CD4-positive, alpha-beta T cell treated with Interleukin-4 for 1 hour (primary cell): ENCODE measurements at regions not wholly inside any gene's neighbourhood (a gene's known extent, or its start where the extent isn't known, plus 50 kb on each side); places are given as distances from the start of the nearest gene placed in this dataset.
"Not testable (repeated sequence)": the region's sequence is repeated elsewhere in the genome, so short reads cannot be mapped to it uniquely, and the experiment has no call there.

ENCODE experiments used
- DNase-seq, 2 donors: peaks; one replicate each; pipeline ENCODE4 v3.0.0-alpha.2; 2020 to 2022

DNA sequence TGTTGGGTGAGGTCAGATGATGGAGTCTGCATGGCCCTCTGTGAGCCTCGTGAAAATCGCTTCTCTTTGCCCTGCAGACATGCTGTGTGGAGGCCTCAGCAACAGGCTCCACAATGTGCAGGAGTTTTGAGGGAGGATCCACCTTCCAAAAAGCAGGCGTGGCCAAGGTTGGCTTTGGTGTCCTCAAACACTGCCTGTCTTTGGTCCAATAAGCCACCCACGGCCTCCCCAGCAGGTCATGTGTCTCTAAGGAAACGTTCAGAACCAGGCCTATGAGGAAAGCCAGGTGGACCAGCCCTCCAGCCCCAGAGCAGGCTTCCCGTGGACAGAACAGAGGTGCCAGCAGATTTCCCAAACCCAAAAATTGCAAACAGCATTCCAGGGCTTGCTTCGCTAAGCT is 340.7 kb upstream of the IRX2 start:
- DNase-seq, result no peak

DNA sequence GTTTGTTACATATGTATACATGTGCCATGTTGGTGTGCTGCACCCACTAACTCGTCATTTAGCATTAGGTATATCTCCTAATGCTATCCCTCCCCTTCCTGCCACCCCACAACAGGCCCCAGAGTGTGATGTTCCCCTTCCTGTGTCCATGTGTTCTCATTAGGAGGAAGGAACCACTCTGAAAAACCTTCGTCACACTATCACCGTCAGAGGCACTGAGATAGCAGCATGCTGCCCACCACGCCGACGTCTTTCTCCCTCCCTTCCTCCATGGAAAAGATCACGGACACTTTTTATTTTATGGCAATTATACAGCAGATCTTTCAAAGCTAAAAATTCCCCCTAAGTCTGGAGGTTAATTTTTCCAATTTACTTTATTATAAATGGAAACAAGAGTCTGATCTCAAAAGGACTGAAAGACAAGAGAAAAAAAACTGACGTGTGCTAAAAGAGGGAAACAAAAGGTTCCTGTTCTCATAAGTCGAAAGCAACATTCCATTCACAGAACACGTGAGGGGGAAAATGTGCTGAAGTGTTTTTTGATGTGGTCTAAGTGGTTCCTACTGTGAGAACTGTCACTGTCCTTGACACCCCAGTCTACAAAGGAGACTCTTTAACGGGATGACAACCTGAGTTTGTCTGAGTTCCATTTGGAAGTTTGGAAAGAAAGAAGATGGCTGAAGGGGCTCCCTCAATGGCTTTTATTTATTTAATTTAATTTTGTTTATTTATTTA is 339.7 kb upstream of the IRX2 start:
- DNase-seq, result no peak

DNA sequence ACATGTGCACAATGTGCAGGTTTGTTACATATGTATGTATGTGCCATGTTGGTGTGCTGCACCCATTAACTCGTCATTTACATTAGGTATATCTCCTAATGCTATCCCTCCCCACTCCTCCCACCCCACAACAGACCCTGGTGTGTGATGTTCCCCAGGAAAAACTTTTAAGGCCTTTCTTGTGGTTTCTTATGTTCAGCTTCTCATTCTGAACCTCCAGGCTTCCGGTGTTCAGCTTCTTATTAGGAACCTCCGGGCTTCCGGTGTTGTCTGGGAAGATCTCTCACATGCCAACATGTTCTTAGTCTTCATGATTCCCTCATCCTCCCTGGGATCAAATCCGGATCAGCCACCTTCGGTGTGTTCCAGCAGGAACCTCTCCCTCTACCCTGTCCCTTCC is 338.8 kb upstream of the IRX2 start:
- DNase-seq, result not testable (repeated sequence)

DNA sequence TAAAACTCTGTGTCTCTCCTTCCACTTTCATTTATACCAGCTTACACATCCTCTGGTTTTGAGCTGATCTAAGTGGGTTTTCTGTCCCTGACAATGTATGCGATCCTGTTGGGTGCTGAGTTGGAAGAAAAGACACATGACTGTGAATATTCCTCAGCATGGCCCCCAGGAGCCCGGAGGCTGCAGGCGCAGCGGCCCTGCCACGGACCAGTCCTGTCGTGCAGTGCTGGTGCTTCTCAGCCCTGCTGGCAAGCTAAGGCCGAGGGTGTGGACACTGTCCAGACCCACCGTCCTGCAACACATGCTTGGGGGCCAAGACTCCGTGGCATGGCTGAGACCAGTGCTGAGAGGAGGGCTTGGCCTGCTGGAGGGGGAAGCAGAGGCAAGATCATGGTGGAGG is 328.9 kb upstream of the IRX2 start:
- no peak for DNase-seq

DNA sequence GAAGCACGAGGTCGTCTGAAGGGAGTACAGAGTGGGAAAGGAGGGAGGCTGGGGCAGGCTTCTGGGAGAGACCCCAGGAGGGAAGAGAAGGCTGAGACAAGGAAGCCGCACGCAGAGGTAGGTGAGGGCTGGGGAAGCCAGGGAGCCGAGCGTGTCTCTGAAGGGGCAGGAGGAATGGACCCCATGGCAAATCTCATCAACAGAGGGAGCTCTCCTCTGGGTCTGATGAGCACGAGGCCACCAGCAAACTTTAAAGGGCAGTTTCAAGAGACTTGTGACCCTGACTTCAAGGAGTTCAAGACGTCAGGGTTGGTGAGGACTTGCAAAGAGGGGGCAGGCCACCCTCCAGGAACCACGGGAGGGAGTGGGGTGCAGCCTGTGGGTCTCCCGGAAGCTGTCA is 326.2 kb upstream of the IRX2 start:
- no peak for DNase-seq

DNA sequence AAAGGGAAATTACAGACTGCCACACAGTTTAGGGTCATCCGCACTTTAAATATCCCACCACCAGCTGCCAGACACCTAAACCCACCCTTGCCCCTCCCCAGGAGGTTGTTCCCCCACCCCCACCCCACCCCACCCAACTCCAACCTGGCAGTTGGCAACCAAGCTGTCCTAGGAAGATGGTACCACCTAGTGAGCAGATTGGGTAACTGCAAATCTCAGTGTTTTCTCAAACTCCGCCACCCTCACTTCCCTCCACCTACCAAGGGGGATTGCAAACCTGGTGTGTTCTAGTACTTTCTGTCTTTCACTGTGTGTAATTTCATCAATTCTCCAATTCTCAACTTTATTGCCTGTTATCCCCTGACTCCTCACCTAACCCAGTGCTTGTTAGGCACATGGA is 323.8 kb upstream of the IRX2 start:
- no peak for DNase-seq

DNA sequence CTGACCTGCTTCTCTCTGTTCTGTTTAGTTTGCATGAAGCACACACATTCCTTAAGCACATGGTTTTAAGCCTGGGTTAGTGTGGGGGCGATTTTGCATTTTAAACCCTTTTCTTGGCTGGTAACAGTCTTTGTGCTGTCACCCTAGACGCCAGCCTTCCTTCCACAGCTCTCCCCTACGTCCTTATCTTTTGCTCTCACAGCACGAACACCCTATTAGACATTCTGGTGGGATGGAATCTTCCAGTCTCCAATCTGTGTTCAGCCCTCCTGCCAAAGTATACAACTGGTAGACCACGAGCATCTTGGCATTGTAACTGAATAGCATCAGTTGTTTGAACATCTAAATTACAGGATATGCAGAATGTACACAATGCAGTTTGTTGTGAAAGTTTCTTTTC is 316.9 kb upstream of the IRX2 start:
- DNase-seq, result no peak

DNA sequence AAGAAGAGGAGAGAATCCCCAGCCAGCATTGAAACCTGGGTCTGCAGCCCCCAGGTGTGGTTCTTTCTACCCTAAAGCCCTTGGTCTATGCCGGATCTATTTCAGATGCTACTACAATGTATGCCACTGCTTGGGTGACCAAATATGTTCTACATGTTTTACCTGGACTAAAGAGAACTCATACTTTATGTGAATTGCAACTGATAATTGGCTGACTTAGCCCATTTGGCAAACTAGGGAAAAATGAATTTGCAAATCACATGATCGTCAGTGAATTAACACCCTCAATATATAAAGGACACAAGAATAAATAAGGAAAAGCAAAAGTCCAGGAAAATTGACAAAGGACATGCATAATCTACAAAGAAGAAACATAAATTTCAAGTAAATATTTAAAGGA is 308.8 kb upstream of the IRX2 start:
- no peak for DNase-seq

DNA sequence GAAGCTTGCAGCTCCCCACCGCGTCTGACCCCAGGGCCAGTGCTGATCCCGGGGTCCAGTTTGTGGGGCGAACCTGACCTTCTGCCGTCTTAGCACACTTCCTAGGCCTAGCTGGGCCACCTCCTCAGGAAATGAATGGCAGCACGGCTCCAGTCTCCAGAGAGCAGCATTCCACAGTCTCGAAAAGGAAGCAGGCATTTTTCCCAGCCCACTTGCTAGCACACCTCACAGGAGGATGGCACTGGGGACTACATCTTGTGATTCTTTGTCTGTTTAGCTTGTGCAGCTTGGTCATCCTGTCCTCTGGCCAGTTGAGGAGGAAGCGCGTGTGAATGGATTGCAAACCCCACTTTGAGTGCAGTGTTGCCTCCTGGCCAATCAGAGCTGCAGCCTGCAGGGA is 308.0 kb upstream of the IRX2 start:
- no peak for DNase-seq

DNA sequence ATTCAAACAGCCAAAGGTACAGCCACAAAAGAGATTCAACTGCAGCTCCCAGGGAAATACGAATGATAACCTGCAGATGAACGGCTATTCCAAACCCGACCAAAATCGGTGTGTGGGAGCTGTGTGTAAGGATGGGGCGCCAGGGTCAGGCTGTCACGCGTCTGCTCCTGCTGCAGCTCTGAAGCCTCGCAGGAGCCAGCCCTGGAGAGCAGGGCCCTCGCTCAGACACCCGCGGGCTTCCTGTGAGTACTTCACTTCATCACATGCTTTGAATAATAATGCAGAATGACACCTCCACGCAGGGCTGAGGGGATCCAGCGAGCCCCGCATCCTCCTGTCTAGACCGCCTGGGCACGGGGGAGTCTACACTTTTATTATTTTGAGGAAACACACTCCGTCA is 307.5 kb upstream of the IRX2 start:
- no peak for DNase-seq

DNA sequence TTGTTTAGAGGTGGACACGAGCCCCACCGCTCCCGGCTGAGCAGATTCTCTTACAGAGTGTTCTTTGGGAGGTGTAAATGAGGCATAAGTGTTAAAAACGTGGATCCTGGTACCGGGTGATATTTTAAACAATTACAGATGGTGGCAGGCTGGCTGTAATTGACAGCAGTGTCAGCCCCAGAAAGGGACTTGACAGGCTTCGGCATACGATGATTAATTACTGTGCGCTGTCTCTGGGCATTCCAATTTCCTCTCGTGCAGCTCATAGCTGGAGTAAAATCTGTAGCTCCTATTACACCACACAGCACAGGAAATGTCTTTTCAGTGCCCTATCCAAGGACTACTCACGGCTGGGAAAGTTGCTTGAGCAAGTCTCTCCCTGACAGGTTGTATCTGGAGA is 305.4 kb upstream of the IRX2 start:
- no peak for DNase-seq

DNA sequence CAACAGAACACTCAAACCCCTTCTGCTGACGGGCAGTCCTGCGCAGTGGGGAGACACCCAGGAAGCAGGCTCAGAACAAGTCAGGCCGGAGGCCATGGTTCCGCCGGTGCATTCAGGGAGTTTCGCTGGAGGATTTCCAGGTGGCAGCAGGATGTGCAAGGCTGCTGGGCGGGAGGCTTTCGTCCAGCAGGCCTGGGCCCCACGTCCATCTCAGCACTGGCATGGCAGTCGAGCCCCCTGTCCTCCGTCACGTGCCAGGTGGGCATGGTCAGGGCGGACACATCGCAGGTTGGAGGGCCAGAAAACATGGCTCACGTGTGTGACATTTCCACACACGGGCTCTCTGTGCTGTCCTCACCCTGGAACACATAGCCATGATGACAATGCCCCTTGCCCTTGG is 299.9 kb upstream of the IRX2 start:
- no peak for DNase-seq

DNA sequence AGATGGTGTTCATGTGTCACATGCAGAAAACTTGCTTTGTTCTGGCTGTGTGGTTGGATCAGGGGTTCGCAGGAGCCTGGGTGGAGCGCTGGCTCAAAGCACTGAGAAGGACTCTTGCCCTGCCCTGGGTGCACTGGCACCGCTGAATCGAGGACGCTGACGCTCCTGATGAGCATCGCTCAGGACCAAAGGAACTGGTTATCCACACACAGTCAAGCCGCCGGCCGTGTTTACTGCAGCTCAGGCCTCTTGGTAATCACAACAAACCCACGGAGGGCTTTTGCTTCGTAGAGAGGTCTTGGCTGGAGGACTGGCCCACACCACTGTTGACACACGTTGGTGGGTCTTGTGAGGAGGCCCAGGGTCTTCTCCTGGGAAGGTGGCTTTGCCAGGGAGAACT is 299.4 kb upstream of the IRX2 start:
- no peak for DNase-seq

DNA sequence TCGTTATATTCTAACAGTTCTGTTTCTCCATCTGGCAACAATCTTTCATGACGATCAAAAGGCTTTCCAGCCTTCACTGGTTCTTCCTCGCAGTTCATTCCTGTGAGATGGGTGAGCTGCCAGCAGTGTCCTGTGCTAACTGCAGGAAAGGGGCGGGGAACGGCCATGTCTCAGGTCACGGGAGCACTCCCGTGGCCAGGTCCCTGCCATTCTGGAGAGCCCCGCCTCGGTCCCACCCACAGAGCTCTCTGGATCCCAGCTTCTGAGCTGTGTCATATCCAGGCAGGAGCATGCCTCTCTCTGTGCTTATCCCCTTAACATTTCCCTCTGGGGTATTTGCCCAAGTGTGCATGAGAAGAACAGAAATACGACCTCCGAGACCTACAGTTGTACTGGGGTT is 297.8 kb upstream of the IRX2 start:
- no peak for DNase-seq

DNA sequence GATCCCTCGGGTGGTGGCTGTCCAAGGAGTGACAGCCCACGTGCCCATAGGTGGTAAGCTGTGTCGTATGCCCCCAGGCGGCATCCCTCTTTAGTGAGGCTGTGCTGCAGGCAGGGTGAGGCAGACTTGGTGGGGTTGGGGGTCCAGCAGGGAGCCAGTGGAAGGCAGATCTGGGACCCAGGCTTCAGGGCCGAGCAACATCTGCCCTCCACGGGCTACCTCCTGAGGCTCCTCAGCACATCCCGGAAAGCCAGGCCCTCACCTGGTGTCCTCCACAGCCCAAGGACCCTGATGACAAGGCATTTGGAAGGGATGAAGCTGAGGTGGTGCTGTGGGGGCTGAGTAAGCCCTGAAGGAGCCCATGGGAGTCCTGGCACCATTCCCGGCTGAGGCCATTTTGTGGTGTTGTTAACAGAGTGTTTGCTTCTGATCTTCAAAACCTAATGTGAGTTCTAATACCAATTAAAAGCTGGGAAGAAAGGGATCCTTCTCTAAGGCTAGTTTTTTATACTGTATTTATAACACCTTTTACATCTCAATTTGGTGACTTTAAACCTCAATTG is 295.8 kb upstream of the IRX2 start:
- DNase-seq, result no peak

DNA sequence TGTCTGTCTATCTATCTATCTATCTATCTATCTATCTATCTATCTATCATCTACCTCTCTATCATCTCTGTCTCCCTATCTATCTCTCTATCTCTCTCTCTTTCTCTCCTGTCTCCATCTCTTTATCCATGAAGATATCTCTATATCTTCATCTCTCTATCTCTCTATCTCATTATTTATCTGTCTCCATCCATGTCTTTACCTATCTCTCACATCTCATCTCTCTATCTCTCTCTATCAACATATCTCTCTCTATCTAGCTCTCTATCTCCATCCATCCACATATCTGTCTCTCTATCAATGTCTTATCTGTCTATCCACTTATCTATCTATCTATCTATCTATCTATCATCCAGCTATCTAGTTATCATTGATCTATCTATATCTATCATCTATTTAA is 292.1 kb upstream of the IRX2 start:
- no peak for DNase-seq

DNA sequence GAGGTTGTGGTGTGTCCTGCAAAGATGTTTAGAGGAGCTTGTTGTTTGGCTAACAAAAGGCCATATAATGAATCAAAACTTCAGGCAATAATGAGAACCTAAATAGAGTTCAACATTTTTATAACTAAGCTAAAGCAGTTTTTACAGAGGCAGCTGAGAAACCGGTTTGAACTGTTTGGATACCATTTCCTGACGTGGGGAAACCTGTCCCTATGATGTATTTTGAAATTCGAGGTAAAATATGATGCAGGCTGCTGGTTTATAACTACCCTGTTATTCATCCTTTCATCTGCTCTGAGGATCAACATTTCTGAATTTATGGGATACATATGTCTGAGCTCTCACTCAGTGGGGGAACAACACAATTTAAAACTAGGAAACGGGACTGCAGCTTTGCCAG is 289.5 kb upstream of the IRX2 start:
- no peak for DNase-seq

DNA sequence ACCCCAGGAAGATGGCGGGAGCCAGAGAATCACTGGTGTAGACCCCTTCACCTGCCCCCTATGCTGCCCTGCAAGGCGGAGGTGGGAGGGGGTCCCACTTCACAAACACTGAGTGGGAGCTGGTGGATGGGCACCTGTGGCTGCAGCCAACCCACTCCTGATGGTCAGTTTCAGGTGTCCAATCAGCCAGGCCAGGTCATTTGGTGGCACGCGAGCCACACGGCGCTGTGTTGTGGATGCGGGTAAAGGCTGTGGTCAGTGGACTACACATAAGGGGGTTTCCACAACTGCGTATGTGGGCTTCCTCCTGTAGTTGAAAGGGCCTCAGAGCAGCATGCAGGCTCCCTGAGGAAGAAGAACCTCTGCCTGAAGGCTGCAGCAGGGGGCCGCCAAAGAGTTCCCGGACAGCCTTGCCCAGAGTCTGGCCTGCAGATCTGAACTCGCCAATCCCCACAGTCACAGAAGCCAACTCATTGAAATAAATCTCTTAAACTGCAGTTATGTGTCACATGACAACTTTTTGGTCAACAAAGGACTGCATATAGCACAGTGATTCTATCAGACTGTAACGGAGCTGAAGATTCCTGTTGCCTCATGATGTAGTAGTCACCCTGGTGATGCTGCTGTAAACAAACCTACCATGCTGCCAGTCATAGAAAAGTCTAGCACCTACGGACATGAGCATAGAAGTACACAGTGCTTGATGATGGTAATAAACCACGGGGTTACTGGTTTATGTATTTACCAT is 284.7 kb upstream of the IRX2 start:
- no peak for DNase-seq

DNA sequence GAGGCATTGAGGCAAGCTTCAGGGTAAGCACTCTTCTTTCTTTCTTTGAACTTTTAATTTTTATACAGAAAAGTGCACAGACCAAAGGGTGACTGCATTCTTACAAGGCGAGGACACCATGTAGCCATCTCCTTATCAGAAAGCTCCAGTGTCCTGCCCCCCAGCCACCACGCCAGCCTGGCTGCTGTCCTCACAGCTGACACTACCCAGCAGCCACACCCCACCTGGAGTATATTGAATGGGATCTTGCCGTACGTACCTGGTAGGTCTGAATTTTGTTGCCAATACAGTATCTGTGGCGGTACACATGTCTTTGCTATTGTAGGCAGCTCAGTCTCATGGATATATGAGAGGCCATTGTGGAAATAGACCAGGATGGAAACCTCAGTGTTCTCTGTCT is 284.0 kb upstream of the IRX2 start:
- DNase-seq, result no peak

DNA sequence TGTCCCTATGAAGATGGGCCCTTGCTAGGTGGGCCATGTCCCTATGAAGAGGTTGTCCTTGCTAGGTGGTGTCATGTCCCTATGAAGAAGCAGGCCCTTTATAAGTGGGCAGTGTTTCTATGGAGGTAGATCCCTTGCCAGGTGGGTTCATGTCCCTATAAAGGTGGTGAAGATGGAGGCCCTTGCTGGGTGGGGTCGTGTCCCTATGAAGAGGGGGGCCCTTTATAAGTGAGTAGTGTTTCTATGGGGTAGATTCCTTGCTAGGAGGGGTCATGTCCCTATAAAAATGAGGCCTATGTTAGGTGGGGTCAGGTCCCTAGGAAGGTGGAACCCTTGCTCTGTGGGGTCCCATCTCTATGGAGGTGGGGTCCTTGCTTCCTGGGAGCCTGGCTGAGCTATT is 283.4 kb upstream of the IRX2 start:
- DNase-seq, result no peak

DNA sequence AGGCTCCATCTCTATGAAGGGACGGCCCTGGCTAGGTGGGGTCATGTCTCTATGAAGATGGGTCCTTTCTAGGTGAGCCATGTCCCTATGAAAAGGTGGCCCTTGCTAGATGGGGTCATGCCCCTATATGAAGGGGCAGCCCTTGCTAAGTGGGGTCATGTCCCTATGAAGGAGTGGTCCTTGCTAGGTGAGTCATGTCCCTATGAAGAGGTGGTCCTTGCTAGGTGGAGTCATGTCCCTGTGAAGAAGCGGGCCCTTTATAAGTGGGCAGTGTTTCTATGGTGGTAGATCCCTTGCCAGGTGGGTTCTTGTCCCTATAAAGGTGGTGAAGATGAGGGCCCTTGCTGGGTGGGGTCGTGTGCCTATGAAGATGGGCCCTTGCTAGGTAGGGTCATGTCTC is 283.0 kb upstream of the IRX2 start:
- no peak for DNase-seq

DNA sequence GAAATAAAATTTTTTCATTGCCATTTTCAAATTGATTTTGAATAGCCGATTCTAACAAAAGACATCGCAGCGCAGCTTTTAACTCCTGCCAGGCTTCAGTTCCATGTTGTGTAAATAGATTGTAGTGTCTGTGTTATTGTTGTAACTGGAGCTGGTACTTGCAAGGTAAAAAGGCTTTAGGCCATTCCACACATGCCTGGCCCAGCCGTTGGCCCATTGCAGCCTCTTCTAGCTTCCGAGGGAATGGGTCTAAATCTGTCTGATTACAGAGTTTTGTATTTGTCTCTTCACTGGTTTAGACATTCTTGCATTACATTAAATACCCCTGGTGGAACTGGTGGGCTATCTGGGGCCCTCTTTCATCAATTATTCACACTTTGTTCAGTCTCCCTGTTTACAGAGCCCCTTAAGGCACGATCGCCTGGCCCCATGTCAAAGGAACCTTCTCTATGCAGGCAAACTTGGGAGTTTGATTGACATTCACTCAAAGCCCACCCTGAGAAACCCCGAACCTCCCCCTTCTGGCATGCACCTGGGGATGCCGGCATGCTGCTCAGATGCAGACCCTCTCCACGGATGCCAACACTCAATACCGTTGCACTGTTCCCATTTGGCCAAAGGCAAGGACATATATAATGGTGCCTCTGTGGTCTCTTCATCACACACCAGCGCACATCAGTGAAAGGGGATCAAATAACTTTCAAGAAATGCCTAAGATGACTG is 281.7 kb upstream of the IRX2 start:
- no peak for DNase-seq

DNA sequence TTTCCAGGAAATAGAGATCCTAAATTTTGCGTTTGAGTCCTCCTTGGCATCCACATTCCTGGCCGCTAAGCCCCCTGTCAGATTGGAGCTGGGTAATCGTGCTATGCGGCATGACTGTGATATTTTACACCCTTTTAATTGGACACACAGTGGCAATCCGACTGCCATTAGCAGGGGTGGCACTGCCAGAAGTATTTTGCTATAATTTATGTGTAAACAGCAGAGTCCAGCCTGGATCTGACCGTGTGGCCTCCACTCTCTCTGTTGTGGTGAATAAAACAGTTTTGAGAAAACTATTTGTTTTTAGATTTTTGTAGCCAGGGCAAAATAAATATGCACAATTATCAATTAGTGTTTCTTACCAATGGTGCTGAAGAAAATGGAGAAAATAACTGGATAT is 281.0 kb upstream of the IRX2 start:
- DNase-seq, result no peak
